HFFc6 (cell line): ENCODE measurements at regions not wholly inside any gene's neighbourhood (a gene's known extent, or its start where the extent isn't known, plus 50 kb on each side); places are given as distances from the start of the nearest gene placed in this dataset.

ENCODE experiments used
- DNase-seq: peaks from one replicate; pipeline ENCODE4 v3.0.0-alpha.2; 2018
- H3K27ac Mint-ChIP-seq: 2 replicates; pipeline ENCODE4 v1.8.0; 2020; ENCODE audit warnings: mild to moderate bottlenecking, mixed read lengths
- H3K27me3 Mint-ChIP-seq: 2 replicates; pipeline ENCODE4 v1.8.0; 2021; ENCODE audit warnings: mild to moderate bottlenecking, moderate library complexity, mixed read lengths; ENCODE audit not compliant: insufficient read depth
- H3K36me3 Mint-ChIP-seq: 2 replicates; pipeline ENCODE4 v1.8.0; 2021; ENCODE audit warnings: low read depth, mixed read lengths
- H3K4me1 Mint-ChIP-seq: 2 replicates; pipeline ENCODE4 v1.8.0; 2020; ENCODE audit warnings: low read depth, mixed read lengths
- H3K4me3 Mint-ChIP-seq: 2 replicates; pipeline ENCODE4 v1.8.0; 2020; ENCODE audit warnings: mild to moderate bottlenecking, moderate library complexity, mixed read lengths
- H3K9me3 Mint-ChIP-seq: 2 replicates; pipeline ENCODE4 v1.8.0; 2020; ENCODE audit warnings: mild to moderate bottlenecking, mixed read lengths
- CTCF ChIP-seq: fragments of 200-600 bp; sonication (generic); IDR thresholded peaks from 2 replicates; pipeline ENCODE4 v1.5.0; 2021; ENCODE audit warnings: antibody characterized with exemption, mild to moderate bottlenecking

DNA sequence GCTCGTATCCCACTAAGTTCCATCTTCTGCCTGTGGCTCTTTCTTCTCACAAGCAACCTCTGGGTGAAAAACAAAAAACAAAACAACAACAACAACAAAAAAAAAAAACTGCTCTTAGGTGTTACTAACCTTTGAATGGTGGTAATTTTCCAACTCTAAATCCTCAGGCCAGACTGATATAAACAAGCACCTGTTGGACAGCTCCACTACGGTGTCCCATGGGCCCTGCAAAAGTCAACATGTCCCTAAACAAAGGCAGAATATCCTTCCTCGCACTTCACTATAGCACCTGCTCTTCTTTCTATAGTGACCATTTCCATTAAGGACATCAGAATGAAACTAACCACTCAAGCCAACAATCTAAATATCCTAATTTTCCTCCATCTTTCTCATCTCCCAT, 54.6 kb upstream of the PARM1 start:
- no peak for DNase-seq
- Mint-ChIP-seq H3K36me3 (no peaks in the 10 kb centered on the region), H3K27ac (no peak overlapping the region), H3K27me3 (peaks cover 10% of the 10 kb centered on the region), H3K4me3 (no peak overlapping the region), H3K9me3 (no peaks in the 10 kb centered on the region), H3K4me1 (peaks cover 3% of the 10 kb centered on the region; the same call in 1 of the 2 replicates)
- TF ChIP-seq CTCF: no peak

- H3K4me1 Mint-ChIP-seq: no peaks in the 10 kb centered on the region
- no peaks in the 10 kb centered on the region for H3K9me3 Mint-ChIP-seq
- no peak overlapping the region for H3K27ac Mint-ChIP-seq
- H3K36me3 Mint-ChIP-seq: no peaks in the 10 kb centered on the region
- DNase-seq: no peak
- H3K27me3 Mint-ChIP-seq: peaks cover 7% of the 10 kb centered on the region
- TF ChIP-seq CTCF: no peak
- H3K4me3 Mint-ChIP-seq: no peak overlapping the region
These were observed 57.5 kb upstream of the PARM1 start for GRCh38 chr4:74875451-74875850.

GRCh38 chr4:74874753-74875367, 58.1 kb upstream of the PARM1 start:
- Mint-ChIP-seq H3K36me3 (no peaks in the 10 kb centered on the region), H3K9me3 (no peaks in the 10 kb centered on the region), H3K27ac (no peak overlapping the region), H3K4me3 (no peak overlapping the region), H3K4me1 (no peaks in the 10 kb centered on the region), H3K27me3 (peaks cover 7% of the 10 kb centered on the region)
- peak; percentile 75 for DNase-seq
- TF ChIP-seq CTCF: peak; percentile 96

- no peaks in the 10 kb centered on the region for H3K4me1 Mint-ChIP-seq
- H3K36me3 Mint-ChIP-seq: no peaks in the 10 kb centered on the region
- TF ChIP-seq CTCF: no peak
- no peak for DNase-seq
- no peaks in the 10 kb centered on the region for H3K9me3 Mint-ChIP-seq
- H3K27ac Mint-ChIP-seq: no peak overlapping the region
- no peak overlapping the region for H3K4me3 Mint-ChIP-seq
- peaks cover 2% of the 10 kb centered on the region for H3K27me3 Mint-ChIP-seq
These were observed 59.2 kb upstream of the PARM1 start for GRCh38 chr4:74873545-74874301.

DNA sequence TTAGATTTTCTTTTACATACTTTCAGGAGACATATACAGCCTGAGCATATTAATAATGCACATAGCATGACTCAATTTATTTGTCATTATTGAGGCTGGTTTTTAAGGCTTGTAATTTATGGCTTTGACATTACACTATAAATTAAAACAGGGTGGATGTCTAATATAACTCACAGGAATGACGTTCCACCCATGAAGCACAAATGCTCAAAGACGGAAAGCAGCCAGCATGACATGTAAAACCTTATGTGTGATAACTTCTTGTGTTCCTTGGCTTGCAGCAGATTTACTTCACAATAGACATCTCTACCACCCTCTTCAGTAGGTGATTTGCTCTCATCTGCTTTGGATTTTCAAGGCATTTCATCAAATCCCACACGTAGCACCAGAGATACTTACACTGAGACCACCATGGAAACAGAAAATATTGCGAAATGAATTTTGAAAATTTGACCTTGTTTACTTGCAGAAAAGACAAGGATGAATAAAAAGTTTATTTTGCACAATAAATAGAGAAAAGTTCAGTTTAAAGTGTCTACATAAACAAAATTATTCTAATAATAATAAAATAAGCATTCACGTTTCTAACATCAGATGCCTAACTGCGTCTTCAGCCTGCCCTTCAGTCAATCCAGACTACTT, 64.7 kb upstream of the BTC start:
- Mint-ChIP-seq H3K27me3 (peaks cover 7% of the 10 kb centered on the region), H3K4me1 (no peaks in the 10 kb centered on the region)
- DNase-seq: no peak

More for the DNA sequence above, 64.7 kb upstream of the BTC start:
- Mint-ChIP-seq H3K36me3 (no peaks in the 10 kb centered on the region), H3K27ac (no peak overlapping the region), H3K9me3 (no peaks in the 10 kb centered on the region), H3K4me3 (no peak overlapping the region)
- no peak for TF ChIP-seq CTCF
